Large intestine (tissue), 3 donors: ENCODE measurements at regions not wholly inside any gene's neighbourhood (a gene's known extent, or its start where the extent isn't known, plus 50 kb on each side); places are given as distances from the start of the nearest gene placed in this dataset.

Source experiments
- DNase-seq, 2 donors: peaks; one replicate each; pipeline versions ENCODE4 v3.0.0 to v3.0.0-alpha.2; 2013
- H3K27ac ChIP-seq: one replicate; pipeline ENCODE4 v1.5.1; 2013; ENCODE audit warnings: low read length
- H3K27me3 ChIP-seq: 2 replicates; pipeline ENCODE4 v1.6.1; 2013; ENCODE audit warnings: low read length; ENCODE audit not compliant: control insufficient read depth, insufficient read depth
- H3K36me3 ChIP-seq: 2 replicates; pipeline ENCODE4 v1.6.1; 2013; ENCODE audit warnings: low read length; ENCODE audit not compliant: control insufficient read depth, insufficient read depth
- H3K4me1 ChIP-seq: one replicate; pipeline ENCODE4 v1.6.1; 2013; ENCODE audit warnings: low read length; ENCODE audit not compliant: control insufficient read depth, insufficient read depth
- H3K4me3 ChIP-seq: one replicate; pipeline ENCODE4 v1.5.1; 2013; ENCODE audit warnings: low read length
- H3K9me3 ChIP-seq: one replicate; pipeline ENCODE4 v1.6.1; 2013; ENCODE audit warnings: mild to moderate bottlenecking, low read depth, low read length, moderate library complexity; ENCODE audit not compliant: control insufficient read depth
- WGBS: methylation state at CpG from one replicate; pipeline ENCODE4 v1.1.5; 2013; ENCODE audit warnings: low lambda C conversion rate; ENCODE audit not compliant: insufficient coverage; 5-methylcytosine and 5-hydroxymethylcytosine counted together

DNA sequence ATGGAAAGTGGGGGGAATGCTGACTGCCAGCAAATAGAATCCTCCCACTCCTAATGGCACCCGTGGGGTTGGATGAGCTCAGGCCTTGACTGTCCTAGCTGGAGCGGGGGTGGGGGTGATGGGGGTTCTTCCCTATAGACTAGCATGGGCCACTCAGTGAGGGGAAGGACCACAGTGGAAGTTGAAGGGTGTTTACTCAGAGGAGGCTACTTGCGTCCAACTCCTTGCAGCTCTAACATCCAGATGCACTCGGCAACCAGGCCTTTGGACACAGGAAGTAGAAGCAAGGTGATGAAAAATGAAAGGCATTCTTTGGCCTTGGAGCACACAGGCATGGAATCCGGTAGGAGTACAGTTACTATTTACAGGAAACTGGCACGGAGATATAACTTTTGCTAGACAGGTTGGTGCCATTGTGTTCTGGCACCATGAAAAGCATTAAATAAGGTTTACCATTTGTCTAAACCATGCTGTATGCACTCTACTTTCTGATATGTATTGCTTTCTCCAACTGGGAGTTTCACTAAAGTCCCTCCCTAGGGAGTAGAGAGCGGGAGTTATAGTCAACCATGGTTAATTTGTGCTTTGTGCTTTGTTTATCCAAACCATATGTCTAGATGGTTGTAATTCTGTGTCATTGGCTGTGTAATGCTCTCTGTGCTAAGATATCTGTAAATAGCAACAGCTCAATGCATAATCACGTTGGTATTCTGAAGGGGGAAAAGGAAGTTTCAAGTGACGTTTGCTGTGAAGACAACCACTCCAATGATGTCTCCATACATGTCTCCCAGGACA is 125.3 kb downstream of the TSHZ3 start:
- Histone ChIP-seq H3K36me3 (no peaks in the 10 kb centered on the region), H3K4me3 (no peak overlapping the region), H3K27ac (peak overlapping the region; percentile 5), H3K9me3 (no peaks in the 10 kb centered on the region), H3K27me3 (no peaks in the 10 kb centered on the region), H3K4me1 (no peaks in the 10 kb centered on the region)
- DNase-seq, result peak; percentile 23 to 29
- WGBS, result 80% methylated on average over 1 of the region's 9 CpGs

DNA sequence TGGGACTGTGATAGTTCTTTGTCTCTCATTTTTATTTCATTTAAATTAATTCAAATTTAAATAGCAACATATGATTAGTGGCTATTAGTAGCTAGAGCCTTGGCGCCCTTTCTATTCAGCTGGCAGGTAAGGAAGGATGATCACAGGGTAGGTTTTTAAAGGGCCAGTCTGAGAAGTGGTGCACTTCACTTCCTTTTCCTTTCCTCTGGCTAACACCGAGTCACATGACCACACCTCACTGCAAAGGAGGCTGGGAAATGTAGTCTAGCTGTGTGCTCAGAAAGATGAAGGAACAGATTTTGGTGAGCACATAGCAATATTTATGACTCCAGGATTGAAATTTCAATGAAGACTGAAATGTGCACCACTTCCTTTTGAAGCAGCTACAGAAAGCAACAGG is 128.7 kb downstream of the TSHZ3 start:
- DNase-seq, result no peak
- H3K27ac ChIP-seq, result no peak overlapping the region
- WGBS, result 100% methylated on average over 1 of the region's 2 CpGs
- no peaks in the 10 kb centered on the region for H3K4me1 ChIP-seq
- H3K27me3 ChIP-seq, result no peaks in the 10 kb centered on the region
- no peaks in the 10 kb centered on the region for H3K9me3 ChIP-seq
- H3K36me3 ChIP-seq, result no peaks in the 10 kb centered on the region
- no peak overlapping the region for H3K4me3 ChIP-seq

DNA sequence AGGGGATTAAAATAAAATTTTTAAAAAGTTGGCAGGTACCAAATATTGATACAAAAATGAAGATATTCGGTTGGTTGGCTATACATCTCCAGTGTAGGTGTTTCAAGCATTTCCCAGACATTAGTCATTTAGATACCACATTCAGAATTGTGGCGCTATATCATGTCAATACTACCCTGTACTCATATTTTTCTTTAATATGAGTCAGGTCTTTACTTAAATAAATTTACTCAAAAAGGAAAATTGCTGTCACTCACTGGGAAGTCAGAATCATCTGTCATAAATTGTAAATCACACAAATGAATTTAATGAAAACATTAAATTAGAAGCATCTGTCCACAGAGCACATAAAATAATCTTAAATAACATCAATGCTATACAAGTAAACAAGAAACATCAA is 134.2 kb downstream of the TSHZ3 start:
- H3K27ac ChIP-seq, result no peak overlapping the region
- H3K9me3 ChIP-seq, result no peaks in the 10 kb centered on the region
- no peak for DNase-seq
- no peak overlapping the region for H3K4me3 ChIP-seq
- no peaks in the 10 kb centered on the region for H3K36me3 ChIP-seq
- no peaks in the 10 kb centered on the region for H3K27me3 ChIP-seq
- WGBS, result 100% methylated on average over 1 of the region's 2 CpGs
- H3K4me1 ChIP-seq, result no peaks in the 10 kb centered on the region

- WGBS, result no CpG with 5 or more reads among the region's 9 CpGs
- Histone ChIP-seq H3K36me3 (no peaks in the 10 kb centered on the region), H3K27ac (no peak overlapping the region), H3K4me1 (no peaks in the 10 kb centered on the region), H3K27me3 (no peaks in the 10 kb centered on the region), H3K9me3 (no peaks in the 10 kb centered on the region), H3K4me3 (no peak overlapping the region)
- DNase-seq, result peak; percentile 3 to 29
These were observed 135.2 kb downstream of the TSHZ3 start for GRCh38 chr19:31214086-31214485.

DNA sequence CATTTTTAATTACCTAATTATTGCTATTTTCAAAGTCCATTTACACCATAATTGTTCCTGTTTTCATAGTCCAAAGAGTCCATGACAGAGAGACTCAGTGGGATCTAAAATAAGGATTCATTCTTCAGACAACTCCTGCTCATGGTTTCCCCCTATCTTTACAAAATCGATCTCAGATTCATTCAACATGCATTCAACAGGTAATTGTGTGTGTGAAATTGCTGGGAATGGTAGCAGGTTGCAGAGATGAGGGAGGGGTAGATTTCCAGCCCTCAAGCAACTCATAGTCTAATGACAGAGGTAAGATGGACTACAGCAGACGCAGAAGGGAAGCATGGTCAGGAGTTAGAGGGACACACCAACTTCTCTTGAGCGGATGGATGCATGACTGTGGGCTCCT is 138.1 kb downstream of the TSHZ3 start:
- WGBS, result no CpG with 5 or more reads among the region's 3 CpGs
- Histone ChIP-seq H3K27me3 (no peaks in the 10 kb centered on the region), H3K36me3 (no peaks in the 10 kb centered on the region), H3K9me3 (no peaks in the 10 kb centered on the region), H3K4me3 (no peak overlapping the region), H3K4me1 (no peaks in the 10 kb centered on the region), H3K27ac (no peak overlapping the region)
- DNase-seq, result no peak

GRCh38 chr19:31205887-31206518 is 143.2 kb downstream of the TSHZ3 start:
- Histone ChIP-seq H3K27ac (no peak overlapping the region), H3K9me3 (no peaks in the 10 kb centered on the region), H3K4me3 (no peak overlapping the region), H3K27me3 (no peaks in the 10 kb centered on the region), H3K36me3 (no peaks in the 10 kb centered on the region), H3K4me1 (no peaks in the 10 kb centered on the region)
- WGBS, result 100% methylated on average over 2 of the region's 2 CpGs
- no peak for DNase-seq

- Histone ChIP-seq H3K27ac (no peak overlapping the region), H3K36me3 (no peaks in the 10 kb centered on the region), H3K4me1 (no peaks in the 10 kb centered on the region), H3K27me3 (no peaks in the 10 kb centered on the region), H3K4me3 (no peak overlapping the region), H3K9me3 (no peaks in the 10 kb centered on the region)
- DNase-seq, result no peak
- WGBS, result 100% methylated on average over 1 of the region's 1 CpG
These were observed 145.1 kb downstream of the TSHZ3 start for GRCh38 chr19:31204115-31204514.

DNA sequence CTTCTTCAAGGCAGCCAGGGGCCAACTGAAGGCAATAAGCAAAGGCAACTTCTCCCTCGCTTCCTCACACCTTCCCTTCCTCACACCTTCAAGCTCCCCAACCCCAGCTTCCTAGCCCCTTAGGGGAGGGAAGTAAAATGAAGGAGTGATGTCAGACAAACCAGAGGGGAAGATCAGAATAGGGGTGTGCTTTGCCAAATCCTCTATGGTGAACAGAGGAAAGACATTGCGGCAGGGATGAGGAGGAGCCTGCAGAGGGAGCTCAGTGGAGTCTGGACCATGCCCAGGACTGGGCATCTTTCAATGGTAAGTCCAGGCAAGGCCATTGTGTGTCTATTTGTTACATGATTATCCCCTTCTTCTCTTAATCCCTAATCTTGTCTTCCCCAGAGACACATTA is 164.0 kb downstream of the TSHZ3 start:
- Histone ChIP-seq H3K9me3 (no peaks in the 10 kb centered on the region), H3K36me3 (no peaks in the 10 kb centered on the region), H3K4me3 (no peak overlapping the region), H3K4me1 (no peaks in the 10 kb centered on the region), H3K27ac (no peak overlapping the region), H3K27me3 (no peaks in the 10 kb centered on the region)
- DNase-seq, result no peak
- WGBS, result no CpG with 5 or more reads among the region's 2 CpGs

- no peak for DNase-seq
- no CpG with 5 or more reads among the region's 2 CpGs for whole genome bisulfite sequencing
- no peak overlapping the region for H3K4me3 ChIP-seq
These were observed 167.7 kb downstream of the TSHZ3 start for GRCh38 chr19:31181535-31181934.

DNA sequence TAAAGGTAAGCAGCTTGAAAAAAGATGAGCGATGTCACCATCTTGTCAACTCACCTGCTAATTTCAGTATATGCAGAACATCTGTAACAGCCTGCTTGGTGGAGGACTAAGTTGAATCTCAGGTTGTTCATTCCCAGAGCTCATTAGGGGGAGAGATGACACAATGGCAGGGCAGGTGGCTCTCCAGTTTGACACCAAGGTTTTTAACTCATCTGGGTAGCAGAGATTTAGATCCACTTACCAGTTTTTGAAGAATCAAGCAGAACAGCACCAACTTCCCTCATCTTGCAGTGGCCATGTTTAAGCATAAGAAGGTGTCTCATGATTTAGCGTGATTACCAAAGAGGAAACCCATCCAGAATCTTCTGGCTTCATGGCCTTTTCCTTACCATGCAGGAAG is 168.3 kb downstream of the TSHZ3 start:
- WGBS, result no CpG with 5 or more reads among the region's 2 CpGs
- Histone ChIP-seq H3K36me3 (no peaks in the 10 kb centered on the region), H3K4me1 (no peaks in the 10 kb centered on the region), H3K27ac (no peak overlapping the region), H3K9me3 (no peaks in the 10 kb centered on the region), H3K4me3 (no peak overlapping the region), H3K27me3 (no peaks in the 10 kb centered on the region)
- no peak for DNase-seq

More at GRCh38 chr19:31181535-31181934, 167.7 kb downstream of the TSHZ3 start:
- no peaks in the 10 kb centered on the region for H3K36me3 ChIP-seq
- no peaks in the 10 kb centered on the region for H3K27me3 ChIP-seq
- no peaks in the 10 kb centered on the region for H3K4me1 ChIP-seq
- H3K27ac ChIP-seq, result no peak overlapping the region
- H3K9me3 ChIP-seq, result no peaks in the 10 kb centered on the region

DNA sequence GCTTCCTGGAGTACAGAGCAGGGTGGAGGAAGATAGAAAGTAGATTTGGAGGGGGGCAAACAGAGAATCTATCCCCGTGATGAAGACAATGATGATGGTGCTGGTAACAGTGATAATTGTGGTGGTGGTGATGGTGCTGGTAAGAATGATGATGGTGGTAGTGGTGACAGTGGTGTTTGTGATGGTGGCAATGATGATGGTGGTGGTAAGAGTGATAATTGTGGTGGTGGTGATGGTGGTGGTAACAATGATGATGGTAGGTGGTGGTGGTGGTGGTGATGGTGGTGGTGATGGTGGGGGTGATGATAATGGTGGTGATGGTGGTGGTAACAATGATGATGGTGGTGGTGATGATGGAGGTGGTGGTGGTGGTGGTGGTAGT is 169.8 kb downstream of the TSHZ3 start:
- no peaks in the 10 kb centered on the region for H3K36me3 ChIP-seq
- no peak for DNase-seq
- WGBS, result no CpG with 5 or more reads among the region's 1 CpG
- H3K27me3 ChIP-seq, result no peaks in the 10 kb centered on the region
- H3K4me3 ChIP-seq, result no peak overlapping the region
- no peaks in the 10 kb centered on the region for H3K4me1 ChIP-seq
- H3K9me3 ChIP-seq, result no peaks in the 10 kb centered on the region
- H3K27ac ChIP-seq, result no peak overlapping the region
